K562 (cell line): ENCODE measurements at regions not wholly inside any gene's neighbourhood (a gene's known extent, or its start where the extent isn't known, plus 50 kb on each side); places are given as distances from the start of the nearest gene placed in this dataset.
A peak's percentile ranks its signal among the peaks of the same experiment; 100 is the strongest.

Source experiments
- CHD1 ChIP-seq: fragments of 200-600 bp; sonication (generic); IDR thresholded peaks from one replicate; pipeline ENCODE4 v1.6.1; 2012; ENCODE audit warnings: mild to moderate bottlenecking, moderate library complexity, low read length, inconsistent platforms
- CREM ChIP-seq: IDR thresholded peaks from 2 replicates; pipeline ENCODE4 v1.6.1; 2014; ENCODE audit warnings: antibody characterized with exemption, low read depth
- DPF2 ChIP-seq: fragments of 450-650 bp; IDR thresholded peaks from 2 replicates; pipeline ENCODE4 v1.6.1; 2016
- FOXJ2 ChIP-seq: fragments of 200-800 bp; sonication (Bioruptor generic); IDR thresholded peaks from 2 replicates; pipeline ENCODE4 v1.6.1; 2016; ENCODE audit warnings: missing genetic modification characterization, missing compliant biosample characterization
- HDAC1 ChIP-seq, 2 experiments: fragments of 450-650 bp; IDR thresholded peaks; 2 replicates each; pipeline ENCODE4 v1.6.1; 2016 to 2017; ENCODE audit warnings: inconsistent platforms in 1 of 2, mild to moderate bottlenecking in 1 of 2, moderate library complexity in 1 of 2
- HNRNPLL ChIP-seq: fragments of 200-400 bp; formaldehyde crosslinking; IDR thresholded peaks from 2 replicates; pipeline ENCODE4 v1.6.1; 2017; ENCODE audit warnings: low read length, low read depth, mild to moderate bottlenecking; ENCODE audit not compliant: poor library complexity, severe bottlenecking
- JUNB ChIP-seq: fragments of 450-650 bp; formaldehyde crosslinking; conservative IDR thresholded peaks from 2 replicates; pipeline ENCODE4 v1.4.0; 2020; ENCODE audit warnings: mild to moderate bottlenecking
- LEF1 ChIP-seq: fragments of 450-650 bp; IDR thresholded peaks from 2 replicates; pipeline ENCODE4 v1.6.1; 2016; ENCODE audit warnings: mild to moderate bottlenecking
- NFIC ChIP-seq: fragments of 450-650 bp; IDR thresholded peaks from 2 replicates; pipeline ENCODE4 v1.6.1; 2017; ENCODE audit warnings: mild to moderate bottlenecking, inconsistent platforms
- RAD51 ChIP-seq: fragments of 450-650 bp; IDR thresholded peaks from 2 replicates; pipeline ENCODE4 v1.7.1; 2016; ENCODE audit warnings: low read depth, mild to moderate bottlenecking, borderline replicate concordance
- ZBTB2 ChIP-seq: fragments of 450-650 bp; IDR thresholded peaks from 2 replicates; pipeline ENCODE4 v1.6.1; 2016; ENCODE audit warnings: antibody characterized with exemption
- ZBTB43 ChIP-seq: sonication (generic); formaldehyde crosslinking; IDR thresholded peaks from 2 replicates; pipeline ENCODE4 v1.8.0; 2023; ENCODE audit warnings: mild to moderate bottlenecking, missing genetic modification reagents
- ZNF551 ChIP-seq: fragments of 250-450 bp; sonication (Bioruptor Pico); IDR thresholded peaks from 2 replicates; pipeline ENCODE4 v1.5.0; 2021; ENCODE audit warnings: mild to moderate bottlenecking, moderate library complexity
- ZNF707 ChIP-seq: fragments of 250-450 bp; sonication (Bioruptor Pico); conservative IDR thresholded peaks from 2 replicates; pipeline ENCODE4 v1.8.0; 2022; ENCODE audit warnings: inconsistent platforms, mild to moderate bottlenecking, moderate library complexity
- ZNF717 ChIP-seq: fragments of 250-450 bp; sonication (Bioruptor Pico); IDR thresholded peaks from 2 replicates; pipeline ENCODE4 v1.5.0; 2021
- ZNF79 ChIP-seq: fragments of 250-450 bp; sonication (Bioruptor Pico); IDR thresholded peaks from 2 replicates; pipeline ENCODE4 v1.4.0; 2020; ENCODE audit warnings: low read depth, mild to moderate bottlenecking, moderate library complexity
- TF ChIP-seq, protein P1 (sequence below): fragments of 450-650 bp; IDR thresholded peaks from 2 replicates; pipeline ENCODE4 v1.6.1; 2016; ENCODE audit warnings: mild to moderate bottlenecking, moderate library complexity

GRCh38 chr6:28810659-28811053, 113.1 kb downstream of the TRIM27 start (continued):
- TF ChIP-seq, protein P1, sequence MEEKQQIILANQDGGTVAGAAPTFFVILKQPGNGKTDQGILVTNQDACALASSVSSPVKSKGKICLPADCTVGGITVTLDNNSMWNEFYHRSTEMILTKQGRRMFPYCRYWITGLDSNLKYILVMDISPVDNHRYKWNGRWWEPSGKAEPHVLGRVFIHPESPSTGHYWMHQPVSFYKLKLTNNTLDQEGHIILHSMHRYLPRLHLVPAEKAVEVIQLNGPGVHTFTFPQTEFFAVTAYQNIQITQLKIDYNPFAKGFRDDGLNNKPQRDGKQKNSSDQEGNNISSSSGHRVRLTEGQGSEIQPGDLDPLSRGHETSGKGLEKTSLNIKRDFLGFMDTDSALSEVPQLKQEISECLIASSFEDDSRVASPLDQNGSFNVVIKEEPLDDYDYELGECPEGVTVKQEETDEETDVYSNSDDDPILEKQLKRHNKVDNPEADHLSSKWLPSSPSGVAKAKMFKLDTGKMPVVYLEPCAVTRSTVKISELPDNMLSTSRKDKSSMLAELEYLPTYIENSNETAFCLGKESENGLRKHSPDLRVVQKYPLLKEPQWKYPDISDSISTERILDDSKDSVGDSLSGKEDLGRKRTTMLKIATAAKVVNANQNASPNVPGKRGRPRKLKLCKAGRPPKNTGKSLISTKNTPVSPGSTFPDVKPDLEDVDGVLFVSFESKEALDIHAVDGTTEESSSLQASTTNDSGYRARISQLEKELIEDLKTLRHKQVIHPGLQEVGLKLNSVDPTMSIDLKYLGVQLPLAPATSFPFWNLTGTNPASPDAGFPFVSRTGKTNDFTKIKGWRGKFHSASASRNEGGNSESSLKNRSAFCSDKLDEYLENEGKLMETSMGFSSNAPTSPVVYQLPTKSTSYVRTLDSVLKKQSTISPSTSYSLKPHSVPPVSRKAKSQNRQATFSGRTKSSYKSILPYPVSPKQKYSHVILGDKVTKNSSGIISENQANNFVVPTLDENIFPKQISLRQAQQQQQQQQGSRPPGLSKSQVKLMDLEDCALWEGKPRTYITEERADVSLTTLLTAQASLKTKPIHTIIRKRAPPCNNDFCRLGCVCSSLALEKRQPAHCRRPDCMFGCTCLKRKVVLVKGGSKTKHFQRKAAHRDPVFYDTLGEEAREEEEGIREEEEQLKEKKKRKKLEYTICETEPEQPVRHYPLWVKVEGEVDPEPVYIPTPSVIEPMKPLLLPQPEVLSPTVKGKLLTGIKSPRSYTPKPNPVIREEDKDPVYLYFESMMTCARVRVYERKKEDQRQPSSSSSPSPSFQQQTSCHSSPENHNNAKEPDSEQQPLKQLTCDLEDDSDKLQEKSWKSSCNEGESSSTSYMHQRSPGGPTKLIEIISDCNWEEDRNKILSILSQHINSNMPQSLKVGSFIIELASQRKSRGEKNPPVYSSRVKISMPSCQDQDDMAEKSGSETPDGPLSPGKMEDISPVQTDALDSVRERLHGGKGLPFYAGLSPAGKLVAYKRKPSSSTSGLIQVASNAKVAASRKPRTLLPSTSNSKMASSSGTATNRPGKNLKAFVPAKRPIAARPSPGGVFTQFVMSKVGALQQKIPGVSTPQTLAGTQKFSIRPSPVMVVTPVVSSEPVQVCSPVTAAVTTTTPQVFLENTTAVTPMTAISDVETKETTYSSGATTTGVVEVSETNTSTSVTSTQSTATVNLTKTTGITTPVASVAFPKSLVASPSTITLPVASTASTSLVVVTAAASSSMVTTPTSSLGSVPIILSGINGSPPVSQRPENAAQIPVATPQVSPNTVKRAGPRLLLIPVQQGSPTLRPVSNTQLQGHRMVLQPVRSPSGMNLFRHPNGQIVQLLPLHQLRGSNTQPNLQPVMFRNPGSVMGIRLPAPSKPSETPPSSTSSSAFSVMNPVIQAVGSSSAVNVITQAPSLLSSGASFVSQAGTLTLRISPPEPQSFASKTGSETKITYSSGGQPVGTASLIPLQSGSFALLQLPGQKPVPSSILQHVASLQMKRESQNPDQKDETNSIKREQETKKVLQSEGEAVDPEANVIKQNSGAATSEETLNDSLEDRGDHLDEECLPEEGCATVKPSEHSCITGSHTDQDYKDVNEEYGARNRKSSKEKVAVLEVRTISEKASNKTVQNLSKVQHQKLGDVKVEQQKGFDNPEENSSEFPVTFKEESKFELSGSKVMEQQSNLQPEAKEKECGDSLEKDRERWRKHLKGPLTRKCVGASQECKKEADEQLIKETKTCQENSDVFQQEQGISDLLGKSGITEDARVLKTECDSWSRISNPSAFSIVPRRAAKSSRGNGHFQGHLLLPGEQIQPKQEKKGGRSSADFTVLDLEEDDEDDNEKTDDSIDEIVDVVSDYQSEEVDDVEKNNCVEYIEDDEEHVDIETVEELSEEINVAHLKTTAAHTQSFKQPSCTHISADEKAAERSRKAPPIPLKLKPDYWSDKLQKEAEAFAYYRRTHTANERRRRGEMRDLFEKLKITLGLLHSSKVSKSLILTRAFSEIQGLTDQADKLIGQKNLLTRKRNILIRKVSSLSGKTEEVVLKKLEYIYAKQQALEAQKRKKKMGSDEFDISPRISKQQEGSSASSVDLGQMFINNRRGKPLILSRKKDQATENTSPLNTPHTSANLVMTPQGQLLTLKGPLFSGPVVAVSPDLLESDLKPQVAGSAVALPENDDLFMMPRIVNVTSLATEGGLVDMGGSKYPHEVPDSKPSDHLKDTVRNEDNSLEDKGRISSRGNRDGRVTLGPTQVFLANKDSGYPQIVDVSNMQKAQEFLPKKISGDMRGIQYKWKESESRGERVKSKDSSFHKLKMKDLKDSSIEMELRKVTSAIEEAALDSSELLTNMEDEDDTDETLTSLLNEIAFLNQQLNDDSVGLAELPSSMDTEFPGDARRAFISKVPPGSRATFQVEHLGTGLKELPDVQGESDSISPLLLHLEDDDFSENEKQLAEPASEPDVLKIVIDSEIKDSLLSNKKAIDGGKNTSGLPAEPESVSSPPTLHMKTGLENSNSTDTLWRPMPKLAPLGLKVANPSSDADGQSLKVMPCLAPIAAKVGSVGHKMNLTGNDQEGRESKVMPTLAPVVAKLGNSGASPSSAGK = 0 out of 2 replicates have a peak, but pooled peaks have one; percentile 26
- TF ChIP-seq ZNF79 (CRISPR knock-in tag) (no peak), ZNF551 (CRISPR knock-in tag) (no peak), ZBTB2 (no peak), RAD51 (no peak), ZBTB43 (CRISPR knock-in tag) (no peak), JUNB (CRISPR knock-in tag) (no peak), DPF2 (no peak), CREM (0 out of 2 replicates have a peak, but pooled peaks have one; percentile 23), HNRNPLL (peak; percentile 68), CHD1 (peak; percentile 15), ZNF717 (CRISPR knock-in tag) (no peak), FOXJ2 (tag) (no peak), ZNF707 (CRISPR knock-in tag) (no peak), LEF1 (no peak), HDAC1 (IDR thresholded peaks at IDR 0.05) (0 out of 4 replicates have a peak, but pooled peaks of 1 of the 2 experiments have one; percentile 13), NFIC (0 out of 2 replicates have a peak, but pooled peaks have one; percentile 20)
